ENCODE measurements at regions not wholly inside any gene's neighbourhood (a gene's known extent, or its start where the extent isn't known, plus 50 kb on each side); places are given as distances from the start of the nearest gene placed in this dataset.

DNA sequence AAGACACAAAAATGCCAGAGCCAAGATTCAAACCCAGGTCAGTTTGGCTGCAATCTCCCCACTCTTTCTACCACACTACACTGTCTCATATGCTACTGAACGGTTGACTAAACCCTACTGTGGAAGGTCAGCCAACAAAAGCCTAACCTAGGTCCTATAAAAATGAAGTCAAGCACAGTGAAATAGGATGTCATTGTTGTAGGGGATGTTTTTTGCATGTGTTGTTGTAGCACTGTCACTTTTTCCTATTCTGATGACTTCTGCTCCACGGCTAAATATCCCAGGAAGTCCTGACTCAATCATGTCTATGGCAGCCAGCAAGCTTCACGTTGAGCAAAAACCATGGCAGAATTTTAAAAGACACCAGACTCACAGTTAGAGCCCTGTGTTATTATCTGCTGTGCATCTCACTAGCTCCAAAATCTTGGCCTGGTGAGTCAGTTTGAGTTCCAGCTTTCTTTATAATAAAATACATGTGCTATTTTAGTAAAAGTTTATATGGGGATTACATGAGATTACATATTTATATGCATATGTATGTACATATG, 322.1 kb upstream of the NT5E start:
- no peak for TF ChIP-seq EZH2 (IDR thresholded peaks at IDR 0.05; ENCODE audit: borderline replicate concordance, low read length)
- TF ChIP-seq, protein P1, sequence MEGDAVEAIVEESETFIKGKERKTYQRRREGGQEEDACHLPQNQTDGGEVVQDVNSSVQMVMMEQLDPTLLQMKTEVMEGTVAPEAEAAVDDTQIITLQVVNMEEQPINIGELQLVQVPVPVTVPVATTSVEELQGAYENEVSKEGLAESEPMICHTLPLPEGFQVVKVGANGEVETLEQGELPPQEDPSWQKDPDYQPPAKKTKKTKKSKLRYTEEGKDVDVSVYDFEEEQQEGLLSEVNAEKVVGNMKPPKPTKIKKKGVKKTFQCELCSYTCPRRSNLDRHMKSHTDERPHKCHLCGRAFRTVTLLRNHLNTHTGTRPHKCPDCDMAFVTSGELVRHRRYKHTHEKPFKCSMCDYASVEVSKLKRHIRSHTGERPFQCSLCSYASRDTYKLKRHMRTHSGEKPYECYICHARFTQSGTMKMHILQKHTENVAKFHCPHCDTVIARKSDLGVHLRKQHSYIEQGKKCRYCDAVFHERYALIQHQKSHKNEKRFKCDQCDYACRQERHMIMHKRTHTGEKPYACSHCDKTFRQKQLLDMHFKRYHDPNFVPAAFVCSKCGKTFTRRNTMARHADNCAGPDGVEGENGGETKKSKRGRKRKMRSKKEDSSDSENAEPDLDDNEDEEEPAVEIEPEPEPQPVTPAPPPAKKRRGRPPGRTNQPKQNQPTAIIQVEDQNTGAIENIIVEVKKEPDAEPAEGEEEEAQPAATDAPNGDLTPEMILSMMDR (conservative IDR thresholded peaks at IDR 0.05 in 1 of 2, IDR thresholded peaks at IDR 0.05 in 1 of 2; ENCODE audit: extremely low read depth in 1 of 2, insufficient read depth in 1 of 2, low read depth in 1 of 2, low read length in 2 of 2): no peak
